ENCODE measurements at regions not wholly inside any gene's neighbourhood (a gene's known extent, or its start where the extent isn't known, plus 50 kb on each side); places are given as distances from the start of the nearest gene placed in this dataset.

GRCh38 chr13:73492811-73493210 is 434.0 kb downstream of the KLF5 start:
- in situ Hi-C loops (cut with MboI; ENCODE audit: low sequenced_read_pairs) (no loop called here), dilution Hi-C loops (cut with HindIII; ENCODE audit: low sequenced_read_pairs, unreplicated experiment) (no loop called here), intact Hi-C loops (cut with micrococcal nuclease) (no loop called here)
- ChIA-PET POLR2A (ENCODE audit: unreplicated experiment) (no interaction called here), CTCF (no interaction called here)
- H3K4me2 ChIP-seq (ENCODE audit: low read depth, low read length): no peak overlapping the region
- H3K4me3 ChIP-seq (ENCODE audit: insufficient read depth, low read depth, low read length): no peak overlapping the region
- no peaks in the 10 kb centered on the region for H3K9me3 ChIP-seq (ENCODE audit: control insufficient read depth, insufficient read depth, low read length)
- TF ChIP-seq, protein P1, sequence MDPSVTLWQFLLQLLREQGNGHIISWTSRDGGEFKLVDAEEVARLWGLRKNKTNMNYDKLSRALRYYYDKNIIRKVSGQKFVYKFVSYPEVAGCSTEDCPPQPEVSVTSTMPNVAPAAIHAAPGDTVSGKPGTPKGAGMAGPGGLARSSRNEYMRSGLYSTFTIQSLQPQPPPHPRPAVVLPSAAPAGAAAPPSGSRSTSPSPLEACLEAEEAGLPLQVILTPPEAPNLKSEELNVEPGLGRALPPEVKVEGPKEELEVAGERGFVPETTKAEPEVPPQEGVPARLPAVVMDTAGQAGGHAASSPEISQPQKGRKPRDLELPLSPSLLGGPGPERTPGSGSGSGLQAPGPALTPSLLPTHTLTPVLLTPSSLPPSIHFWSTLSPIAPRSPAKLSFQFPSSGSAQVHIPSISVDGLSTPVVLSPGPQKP (IDR thresholded peaks at IDR 0.05; ENCODE audit: borderline replicate concordance, low read depth, low read length): no peak
- TF ChIP-seq, protein P2, sequence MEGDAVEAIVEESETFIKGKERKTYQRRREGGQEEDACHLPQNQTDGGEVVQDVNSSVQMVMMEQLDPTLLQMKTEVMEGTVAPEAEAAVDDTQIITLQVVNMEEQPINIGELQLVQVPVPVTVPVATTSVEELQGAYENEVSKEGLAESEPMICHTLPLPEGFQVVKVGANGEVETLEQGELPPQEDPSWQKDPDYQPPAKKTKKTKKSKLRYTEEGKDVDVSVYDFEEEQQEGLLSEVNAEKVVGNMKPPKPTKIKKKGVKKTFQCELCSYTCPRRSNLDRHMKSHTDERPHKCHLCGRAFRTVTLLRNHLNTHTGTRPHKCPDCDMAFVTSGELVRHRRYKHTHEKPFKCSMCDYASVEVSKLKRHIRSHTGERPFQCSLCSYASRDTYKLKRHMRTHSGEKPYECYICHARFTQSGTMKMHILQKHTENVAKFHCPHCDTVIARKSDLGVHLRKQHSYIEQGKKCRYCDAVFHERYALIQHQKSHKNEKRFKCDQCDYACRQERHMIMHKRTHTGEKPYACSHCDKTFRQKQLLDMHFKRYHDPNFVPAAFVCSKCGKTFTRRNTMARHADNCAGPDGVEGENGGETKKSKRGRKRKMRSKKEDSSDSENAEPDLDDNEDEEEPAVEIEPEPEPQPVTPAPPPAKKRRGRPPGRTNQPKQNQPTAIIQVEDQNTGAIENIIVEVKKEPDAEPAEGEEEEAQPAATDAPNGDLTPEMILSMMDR (conservative IDR thresholded peaks at IDR 0.05; ENCODE audit: low read depth, low read length): no peak
- TF ChIP-seq MXI1 (IDR thresholded peaks at IDR 0.05; ENCODE audit: borderline replicate concordance, low read depth, low read length) (no peak), SMC3 (IDR thresholded peaks at IDR 0.05; ENCODE audit: low read depth, low read length) (no peak), CEBPB (IDR thresholded peaks at IDR 0.05; ENCODE audit: low read depth, low read length) (no peak), RFX5 (IDR thresholded peaks at IDR 0.05; ENCODE audit: low read depth, low read length) (no peak), RAD21 (IDR thresholded peaks at IDR 0.05; ENCODE audit: low read length) (no peak), RCOR1 (IDR thresholded peaks at IDR 0.05; ENCODE audit: insufficient replicate concordance, low read length) (no peak), FOS (IDR thresholded peaks at IDR 0.05; ENCODE audit: low read depth, low read length) (no peak), CHD1 (IDR thresholded peaks at IDR 0.05; ENCODE audit: low read depth, low read length) (no peak), MAFK (IDR thresholded peaks at IDR 0.05; ENCODE audit: low read depth, low read length) (no peak), BHLHE40 (IDR thresholded peaks at IDR 0.05; ENCODE audit: low read depth, low read length) (no peak)
- TF ChIP-seq, protein P3, sequence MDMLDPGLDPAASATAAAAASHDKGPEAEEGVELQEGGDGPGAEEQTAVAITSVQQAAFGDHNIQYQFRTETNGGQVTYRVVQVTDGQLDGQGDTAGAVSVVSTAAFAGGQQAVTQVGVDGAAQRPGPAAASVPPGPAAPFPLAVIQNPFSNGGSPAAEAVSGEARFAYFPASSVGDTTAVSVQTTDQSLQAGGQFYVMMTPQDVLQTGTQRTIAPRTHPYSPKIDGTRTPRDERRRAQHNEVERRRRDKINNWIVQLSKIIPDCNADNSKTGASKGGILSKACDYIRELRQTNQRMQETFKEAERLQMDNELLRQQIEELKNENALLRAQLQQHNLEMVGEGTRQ (IDR thresholded peaks at IDR 0.05; ENCODE audit: low read depth, low read length): no peak
- no peak overlapping the region for H4K91ac ChIP-seq (ENCODE audit: insufficient read depth, low read depth, low read length)
- H3K4ac ChIP-seq (ENCODE audit: low read depth, low read length): no peak overlapping the region
- no peak overlapping the region for H3K9ac ChIP-seq (ENCODE audit: low read depth, low read length)
- no TSS peak for BruUV-seq (replicated peaks)
- H2AK5ac ChIP-seq (ENCODE audit: low read depth, low read length): no peak overlapping the region
- no peak overlapping the region for H3K23ac ChIP-seq (ENCODE audit: low read depth, low read length)
- H2AK9ac ChIP-seq (replicated peaks; ENCODE audit: low read depth, low read length, poor library complexity): no peak overlapping the region
- ATAC-seq (ENCODE audit: low read depth) (no peak), DNase-seq (no peak)
- no peaks in the 10 kb centered on the region for H3K27me3 ChIP-seq (ENCODE audit: control insufficient read depth, insufficient read depth, low read length)
- no peak overlapping the region for H2BK5ac ChIP-seq (ENCODE audit: low read depth, low read length, poor library complexity, severe bottlenecking)
- H3K36me3 ChIP-seq (ENCODE audit: control insufficient read depth, insufficient read depth, low read length): no peaks in the 10 kb centered on the region
- H4K8ac ChIP-seq (ENCODE audit: low read depth in 2 of 2, low read length in 2 of 2): no peak overlapping the region
- H3K9me1 ChIP-seq (ENCODE audit: insufficient read depth, low read length): no peaks in the 10 kb centered on the region
- no peak overlapping the region for H2BK15ac ChIP-seq (ENCODE audit: low read depth, low read length)
- H4K5ac ChIP-seq (ENCODE audit: low read depth, low read length): no peak overlapping the region
- no peaks in the 10 kb centered on the region for H3K4me1 ChIP-seq (ENCODE audit: control insufficient read depth, insufficient read depth, low read length)
- no peak overlapping the region for H3K18ac ChIP-seq (ENCODE audit: low read depth, low read length)
- H4K20me1 ChIP-seq (ENCODE audit: insufficient read depth, low read length): no peaks in the 10 kb centered on the region
- no peaks in the 10 kb centered on the region for H3K79me1 ChIP-seq (ENCODE audit: low read depth in 1 of 2, low read length in 2 of 2)
- no peak overlapping the region for H2AFZ ChIP-seq (replicated peaks; ENCODE audit: low read length, poor library complexity)
- H3K27ac ChIP-seq (ENCODE audit: insufficient read depth, low read length): no peak overlapping the region
- no peak overlapping the region for H2BK120ac ChIP-seq (ENCODE audit: low read depth, low read length)
- H2BK20ac ChIP-seq (ENCODE audit: low read depth, low read length): no peak overlapping the region
- no CpG with 5 or more reads among the region's 1 CpG for WGBS, 2 experiments (ENCODE audit: extremely low coverage in 2 of 2, insufficient read length in 1 of 2)
- H3K14ac ChIP-seq (replicated peaks; ENCODE audit: low read depth, low read length): no peak overlapping the region
- H3K56ac ChIP-seq (ENCODE audit: extremely low read depth, insufficient read depth, low read length): no peak overlapping the region
